SH-SY5Y (cell line): ENCODE measurements at regions not wholly inside any gene's neighbourhood (a gene's known extent, or its start where the extent isn't known, plus 50 kb on each side); places are given as distances from the start of the nearest gene placed in this dataset.

Experiments
- GATA2 ChIP-seq: IDR thresholded peaks from 2 replicates; pipeline ENCODE4 v1.6.1; 2011; ENCODE audit warnings: mild to moderate bottlenecking, low read depth, low read length
- GATA3 ChIP-seq: IDR thresholded peaks from 2 replicates; pipeline ENCODE4 v1.6.1; 2011; ENCODE audit warnings: low read depth, mild to moderate bottlenecking, low read length, moderate library complexity

- TF ChIP-seq GATA2: no peak
- TF ChIP-seq GATA3: no peak
These were observed 63.0 kb upstream of the PRMT8 start for GRCh38 chr12:3427956-3428355.
